Spleen (tissue), 11 donors: ENCODE measurements at regions not wholly inside any gene's neighbourhood (a gene's known extent, or its start where the extent isn't known, plus 50 kb on each side); places are given as distances from the start of the nearest gene placed in this dataset.

ENCODE experiments used
- DNase-seq: peaks from one replicate; pipeline ENCODE4 v3.0.0-alpha.2; 2020
- H3K27ac ChIP-seq, 8 donors: fragments of 200-600 bp; sonication (generic) in 7 of 8; 1 replicate in 4 of 8; 2 replicates in 4 of 8; pipeline versions ENCODE4 v1.5.0 to v1.8.0; 2016 to 2021; ENCODE audit warnings: inconsistent platforms in 4 of 8, mild to moderate bottlenecking in 4 of 8, moderate library complexity in 1 of 8
- H3K27me3 ChIP-seq, 7 donors: fragments of 200-600 bp; sonication (generic) in 6 of 7; replicated peaks in 1 of 7; 1 replicate in 4 of 7; 2 replicates in 3 of 7; pipeline versions ENCODE4 v1.5.0 to v1.8.0; 2016 to 2021; ENCODE audit warnings: inconsistent platforms in 3 of 7, mild to moderate bottlenecking in 1 of 7
- H3K36me3 ChIP-seq, 6 donors: fragments of 200-600 bp; sonication (generic) in 5 of 6; 1 replicate in 4 of 6; 2 replicates in 2 of 6; pipeline versions ENCODE4 v1.5.0 to v1.8.0; 2016 to 2021; ENCODE audit warnings: inconsistent platforms in 2 of 6
- H3K4me1 ChIP-seq, 6 donors: fragments of 200-600 bp; sonication (generic) in 5 of 6; 1 replicate in 3 of 6; 2 replicates in 3 of 6; pipeline versions ENCODE4 v1.5.0 to v1.8.0; 2016 to 2021; ENCODE audit warnings: inconsistent platforms in 3 of 6
- H3K4me3 ChIP-seq, 8 donors: fragments of 200-600 bp; sonication (generic) in 7 of 8; 1 replicate in 4 of 8; 2 replicates in 4 of 8; pipeline versions ENCODE4 v1.5.0 to v1.8.0; 2016 to 2021; ENCODE audit warnings: inconsistent platforms in 4 of 8, mild to moderate bottlenecking in 4 of 8, moderate library complexity in 2 of 8
- H3K9me3 ChIP-seq, 8 donors: fragments of 200-600 bp; sonication (generic) in 7 of 8; 1 replicate in 4 of 8; 2 replicates in 4 of 8; pipeline versions ENCODE4 v1.5.0 to v1.8.0; 2016 to 2021; ENCODE audit warnings: inconsistent platforms in 4 of 8
- CTCF ChIP-seq, 11 experiments: fragments of 200-600 bp in 7 of 11; fragments of 450-650 bp in 4 of 11; sonication (generic) in 4 of 11; IDR thresholded peaks in 8 of 11; conservative IDR thresholded peaks in 3 of 11; 1 replicate in 7 of 11; 2 replicates in 4 of 11; pipeline versions ENCODE4 v1.4.0 to v1.8.0; 2016 to 2021; ENCODE audit warnings: antibody characterized with exemption in 11 of 11, inconsistent platforms in 4 of 11, mild to moderate bottlenecking in 1 of 11
- POLR2A ChIP-seq, 3 donors: fragments of 450-650 bp; IDR thresholded peaks; one replicate each; pipeline ENCODE4 v1.5.1; 2017; ENCODE audit warnings: antibody characterized with exemption in 3 of 3, mild to moderate bottlenecking in 1 of 3
- POLR2AphosphoS5 ChIP-seq, 3 donors: sonication (generic); formaldehyde crosslinking; IDR thresholded peaks; one replicate each; pipeline ENCODE4 v1.5.1; 2017; ENCODE audit warnings: antibody characterized with exemption in 3 of 3
- WGBS, 5 donors: extraction: QIAGEN DNeasy Blood & Tissue Kit in 3 of 5; methylation state at CpG; one replicate each; pipeline versions ENCODE4 v1.1.5 to v1.1.7; 2013 to 2018; 5-methylcytosine and 5-hydroxymethylcytosine counted together
- intact Hi-C: fragments of 100-400 bp; cut with DNase I; formaldehyde crosslinking; loops from one replicate; pipeline ENCODE4 v1.15.0; 2023; ENCODE audit warnings: low total_unique reads
- donor health status: healthy with polysubstance abuse.
- donor health status: DM: no; HTN: no; CAD: no; lungs with moderate emphysema.
- donor health status: DM: no; HTN: no; CAD: no.
- donor health status: Bipolar disorder and iron deficiency.
- donor health status: healthy.
- donor health status: DM: no; HTN: no; CAD: no.
- donor health status: DM: yes; HTN: yes; CAD: no.

DNA sequence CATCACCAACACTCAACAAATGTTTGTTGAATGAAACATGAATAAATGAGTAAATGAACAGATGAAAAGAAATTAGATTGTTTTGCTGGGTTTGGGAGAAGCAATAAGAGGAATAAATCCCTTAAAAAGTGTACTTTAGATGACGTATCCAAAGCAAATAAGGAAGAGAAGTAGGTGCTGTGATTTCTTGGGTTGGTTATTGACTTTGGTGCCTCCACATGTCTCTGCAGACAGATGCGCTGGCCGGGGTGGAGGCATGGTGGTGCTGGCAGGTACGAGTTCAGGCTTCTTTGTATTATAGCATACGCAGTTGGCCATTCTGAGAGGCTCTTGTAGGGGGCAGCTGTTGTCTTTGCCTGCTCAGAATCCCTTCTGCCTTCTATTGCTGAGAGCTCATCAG, 178.9 kb downstream of the POLR2M start:
- WGBS, 5 donors = 88 to 97% (median 92%) methylated on average over 5 of the region's 5 CpGs

GRCh38 chr15:57887825-57888224, 177.7 kb downstream of the ALDH1A2 start:
- intact Hi-C loops = no loop called here

More for the DNA sequence above, 178.9 kb downstream of the POLR2M start:
- H3K36me3 ChIP-seq = no peaks in the 10 kb centered on the region
- H3K4me3 ChIP-seq = no peak overlapping the region
- peaks cover 0 to 23% (median 0%) of the 10 kb centered on the region in 7 donors for H3K27me3 ChIP-seq
- DNase-seq = no peak
- intact Hi-C loops = no loop called here
- H3K27ac ChIP-seq = no peak overlapping the region
- H3K4me1 ChIP-seq = no peaks in the 10 kb centered on the region
- TF ChIP-seq POLR2A (IDR thresholded peaks at IDR 0.05) (no peak), CTCF (IDR thresholded peaks at IDR 0.05 in 8 of 11, conservative IDR thresholded peaks at IDR 0.05 in 3 of 11) (no peak), POLR2AphosphoS5 (IDR thresholded peaks at IDR 0.05) (no peak)
- H3K9me3 ChIP-seq = no peaks in the 10 kb centered on the region

DNA sequence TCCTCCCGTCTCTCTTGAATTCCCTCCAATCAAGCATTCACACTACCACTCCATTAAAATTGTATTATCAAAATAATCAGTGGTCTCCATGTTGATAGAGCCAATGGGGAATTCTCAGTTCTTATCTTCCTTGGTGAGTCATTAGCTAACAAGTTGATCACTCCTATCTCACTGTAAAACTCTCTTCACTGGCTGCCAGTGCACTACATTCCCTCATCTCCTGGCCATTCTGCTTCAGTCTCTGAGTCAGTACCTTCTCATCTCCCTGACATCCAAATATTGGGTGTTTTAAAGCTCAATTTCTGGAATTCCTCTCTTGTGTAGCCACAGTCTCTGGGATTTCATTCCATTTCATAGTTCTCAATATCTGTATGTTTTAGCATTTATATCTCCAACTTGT, 175.2 kb downstream of the ALDH1A2 start:
- no peak for DNase-seq
- intact Hi-C loops = no loop called here
- peaks cover 0 to 6% (median 0%) of the 10 kb centered on the region in 8 donors for H3K9me3 ChIP-seq
- H3K27me3 ChIP-seq = peaks cover 0 to 17% (median 0%) of the 10 kb centered on the region in 7 donors
- no peaks in the 10 kb centered on the region for H3K4me1 ChIP-seq
- H3K27ac ChIP-seq = no peak overlapping the region
- no peak for TF ChIP-seq POLR2A (IDR thresholded peaks at IDR 0.05)
- no peak for TF ChIP-seq CTCF (IDR thresholded peaks at IDR 0.05 in 8 of 11, conservative IDR thresholded peaks at IDR 0.05 in 3 of 11)
- TF ChIP-seq POLR2AphosphoS5 (IDR thresholded peaks at IDR 0.05) = no peak
- no peaks in the 10 kb centered on the region for H3K36me3 ChIP-seq
- no peak overlapping the region for H3K4me3 ChIP-seq
- WGBS, 5 donors = 77 to 100% (median 89%) methylated on average over 1 of the region's 1 CpG

More at GRCh38 chr15:57887825-57888224, 177.7 kb downstream of the ALDH1A2 start:
- TF ChIP-seq POLR2A (IDR thresholded peaks at IDR 0.05) (no peak), CTCF (IDR thresholded peaks at IDR 0.05 in 8 of 11, conservative IDR thresholded peaks at IDR 0.05 in 3 of 11) (no peak), POLR2AphosphoS5 (IDR thresholded peaks at IDR 0.05) (no peak)
- Histone ChIP-seq H3K27ac (no peak overlapping the region), H3K36me3 (no peaks in the 10 kb centered on the region), H3K4me3 (no peak overlapping the region), H3K4me1 (no peaks in the 10 kb centered on the region), H3K9me3 (peaks cover 0 to 6% (median 0%) of the 10 kb centered on the region in 8 donors), H3K27me3 (peaks cover 0 to 23% (median 0%) of the 10 kb centered on the region in 7 donors)
- DNase-seq = no peak
- WGBS, 5 donors = 61 to 76% (median 67%) methylated on average over 2 of the region's 2 CpGs

DNA sequence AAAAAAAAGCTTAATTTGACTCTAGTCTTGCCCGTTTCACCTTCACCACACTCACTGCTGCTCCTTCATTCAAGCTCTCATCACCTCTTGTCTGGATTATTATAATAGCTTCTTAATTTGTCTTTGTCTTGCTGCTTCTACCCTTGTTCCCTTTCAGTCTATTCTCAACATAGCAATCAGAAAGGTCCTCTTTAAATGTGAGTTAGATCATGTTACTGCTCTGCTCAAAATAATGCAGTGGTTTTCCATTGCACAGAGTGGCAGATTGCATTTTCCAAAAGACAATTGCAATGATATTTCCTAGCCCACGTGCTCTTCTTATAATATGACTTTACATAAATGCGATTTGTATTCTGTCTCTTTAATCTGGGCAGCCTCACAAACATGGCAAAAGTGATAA, 174.6 kb downstream of the ALDH1A2 start:
- WGBS, 5 donors = 74 to 91% (median 77%) methylated on average over 3 of the region's 3 CpGs
- Histone ChIP-seq H3K9me3 (peaks cover 0 to 6% (median 0%) of the 10 kb centered on the region in 8 donors), H3K36me3 (no peaks in the 10 kb centered on the region), H3K27ac (no peak overlapping the region), H3K4me1 (no peaks in the 10 kb centered on the region), H3K4me3 (no peak overlapping the region), H3K27me3 (peaks cover 0 to 12% (median 0%) of the 10 kb centered on the region in 7 donors)
- DNase-seq = no peak
- intact Hi-C loops = no loop called here
- TF ChIP-seq CTCF (IDR thresholded peaks at IDR 0.05 in 8 of 11, conservative IDR thresholded peaks at IDR 0.05 in 3 of 11) = no peak
- no peak for TF ChIP-seq POLR2AphosphoS5 (IDR thresholded peaks at IDR 0.05)
- no peak for TF ChIP-seq POLR2A (IDR thresholded peaks at IDR 0.05)
